DOHH2 (cell line): ENCODE measurements at regions not wholly inside any gene's neighbourhood (a gene's known extent, or its start where the extent isn't known, plus 50 kb on each side); places are given as distances from the start of the nearest gene placed in this dataset.
"Not testable (repeated sequence)": the region's sequence is repeated elsewhere in the genome, so short reads cannot be mapped to it uniquely, and the experiment has no call there.

Experiments
- EZH2phosphoT487 ChIP-seq: fragments of 200-600 bp; sonication (generic); IDR thresholded peaks from 2 replicates; pipeline ENCODE4 v1.6.1; 2017; ENCODE audit warnings: borderline replicate concordance, mild to moderate bottlenecking, antibody characterized with exemption, low read length, moderate library complexity, mixed read lengths
- TF ChIP-seq, protein P1 (sequence below): fragments of 200-600 bp; sonication (generic); IDR thresholded peaks from one replicate; pipeline ENCODE4 v1.5.1; 2014; ENCODE audit warnings: antibody characterized with exemption, mild to moderate bottlenecking, low read depth, low read length; ENCODE audit not compliant: poor library complexity, severe bottlenecking

DNA sequence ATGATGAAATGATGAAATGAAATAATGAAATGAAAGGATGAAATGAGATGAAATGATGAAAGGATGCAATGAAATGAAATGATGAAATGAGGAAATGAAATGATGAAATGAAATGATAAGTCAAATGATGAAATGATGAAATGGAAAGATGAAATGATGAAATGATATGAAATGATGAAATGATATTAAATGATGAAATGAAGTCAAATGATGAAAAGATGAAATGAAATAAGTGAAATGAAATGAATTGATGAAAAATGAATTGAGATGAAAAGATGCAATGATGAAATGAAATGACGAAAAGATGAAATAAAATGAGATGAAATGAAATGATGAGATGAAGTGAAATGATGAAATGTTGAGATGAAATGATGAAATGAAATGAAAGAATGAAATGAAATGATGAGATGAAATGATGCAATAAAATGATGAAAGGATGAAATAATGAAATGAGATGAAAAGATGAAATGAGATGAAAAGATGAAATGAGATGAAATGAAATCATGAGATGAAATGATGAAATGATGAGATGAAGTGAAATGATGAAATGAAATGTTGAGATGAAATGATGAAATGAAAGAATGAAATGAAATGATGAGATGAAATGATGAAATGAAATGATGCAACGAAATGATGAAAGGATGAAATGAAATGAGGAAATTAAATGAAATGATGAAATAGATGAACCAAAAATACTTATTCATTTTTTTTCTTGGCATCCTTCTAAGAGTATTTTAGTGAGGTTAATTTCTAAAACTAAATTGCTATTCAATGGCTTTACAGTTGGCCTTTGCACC, 139.8 kb upstream of the ERV3-1 start:
- TF ChIP-seq, protein P1, sequence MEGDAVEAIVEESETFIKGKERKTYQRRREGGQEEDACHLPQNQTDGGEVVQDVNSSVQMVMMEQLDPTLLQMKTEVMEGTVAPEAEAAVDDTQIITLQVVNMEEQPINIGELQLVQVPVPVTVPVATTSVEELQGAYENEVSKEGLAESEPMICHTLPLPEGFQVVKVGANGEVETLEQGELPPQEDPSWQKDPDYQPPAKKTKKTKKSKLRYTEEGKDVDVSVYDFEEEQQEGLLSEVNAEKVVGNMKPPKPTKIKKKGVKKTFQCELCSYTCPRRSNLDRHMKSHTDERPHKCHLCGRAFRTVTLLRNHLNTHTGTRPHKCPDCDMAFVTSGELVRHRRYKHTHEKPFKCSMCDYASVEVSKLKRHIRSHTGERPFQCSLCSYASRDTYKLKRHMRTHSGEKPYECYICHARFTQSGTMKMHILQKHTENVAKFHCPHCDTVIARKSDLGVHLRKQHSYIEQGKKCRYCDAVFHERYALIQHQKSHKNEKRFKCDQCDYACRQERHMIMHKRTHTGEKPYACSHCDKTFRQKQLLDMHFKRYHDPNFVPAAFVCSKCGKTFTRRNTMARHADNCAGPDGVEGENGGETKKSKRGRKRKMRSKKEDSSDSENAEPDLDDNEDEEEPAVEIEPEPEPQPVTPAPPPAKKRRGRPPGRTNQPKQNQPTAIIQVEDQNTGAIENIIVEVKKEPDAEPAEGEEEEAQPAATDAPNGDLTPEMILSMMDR, result not testable (repeated sequence)
- not testable (repeated sequence) for TF ChIP-seq EZH2phosphoT487
